NCI-H1092 treated with DMSO at 0.1 percent for 48 hours (cell line): ENCODE measurements at regions not wholly inside any gene's neighbourhood (a gene's known extent, or its start where the extent isn't known, plus 50 kb on each side); places are given as distances from the start of the nearest gene placed in this dataset.
"Not testable (repeated sequence)": the region's sequence is repeated elsewhere in the genome, so short reads cannot be mapped to it uniquely, and the experiment has no call there.

Source experiments
- DNase-seq: peaks from one replicate; lab custom pipeline; 2025; lab: John Stamatoyannopoulos, UW

DNA sequence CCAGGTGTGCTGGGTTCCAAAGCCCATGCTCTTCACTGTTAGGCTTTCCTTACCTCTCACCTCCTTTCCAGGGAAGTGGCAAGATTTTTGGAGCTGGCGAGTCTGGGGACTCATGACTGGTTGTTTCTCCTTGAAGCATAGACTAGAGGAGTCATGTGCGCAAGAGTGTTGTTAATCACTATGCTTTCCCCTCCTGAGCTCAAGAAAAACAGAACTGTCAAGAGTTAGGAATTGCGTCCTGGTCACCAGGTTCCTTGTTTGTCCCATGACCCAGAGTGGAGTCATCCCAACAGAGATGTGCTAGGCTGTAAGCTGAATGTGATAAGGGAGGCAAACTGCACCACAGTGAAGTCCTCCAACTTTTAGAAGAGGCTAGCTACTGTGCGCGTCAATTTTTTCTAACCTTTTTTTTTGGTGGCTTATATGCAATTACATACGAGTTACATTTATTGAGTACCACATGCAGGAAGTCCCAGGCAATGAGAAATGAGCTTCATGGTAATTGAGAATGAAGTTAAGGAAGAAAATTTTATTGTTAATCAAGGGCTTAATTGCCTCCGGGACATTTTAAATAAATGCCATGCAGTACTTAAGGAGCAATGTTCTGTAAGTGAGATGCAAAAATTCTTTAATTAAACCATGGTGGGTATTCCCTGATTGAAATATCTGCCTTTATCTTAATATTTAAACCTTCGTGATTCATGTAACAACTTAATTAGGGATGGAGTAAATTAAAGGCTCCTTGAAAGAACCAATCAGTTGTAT, 233.9 kb downstream of the ZIC5 start:
- no peak for DNase-seq

DNA sequence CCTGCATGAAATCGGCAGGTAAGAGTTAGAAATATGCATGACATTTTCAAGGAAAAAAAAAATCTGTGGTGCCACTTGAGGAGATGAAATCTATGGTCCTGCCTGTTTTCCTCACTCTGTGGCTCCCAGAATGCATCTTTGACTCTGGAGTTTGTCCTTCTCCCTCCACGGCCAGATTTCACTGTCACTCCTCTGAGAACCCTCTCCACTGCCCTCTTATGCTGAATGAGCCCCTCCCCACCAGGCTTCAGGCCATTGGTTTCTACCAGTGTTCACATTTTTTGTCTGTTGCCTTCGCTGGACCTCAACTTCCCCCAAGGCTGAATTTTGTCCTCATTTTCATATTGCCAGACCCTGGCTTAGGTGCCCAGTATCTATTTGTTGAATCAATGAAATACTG, 235.0 kb downstream of the ZIC5 start:
- DNase-seq = no peak

- no peak for DNase-seq
These were observed 232.9 kb downstream of the TM9SF2 start for GRCh38 chr13:99734013-99734693.

DNA sequence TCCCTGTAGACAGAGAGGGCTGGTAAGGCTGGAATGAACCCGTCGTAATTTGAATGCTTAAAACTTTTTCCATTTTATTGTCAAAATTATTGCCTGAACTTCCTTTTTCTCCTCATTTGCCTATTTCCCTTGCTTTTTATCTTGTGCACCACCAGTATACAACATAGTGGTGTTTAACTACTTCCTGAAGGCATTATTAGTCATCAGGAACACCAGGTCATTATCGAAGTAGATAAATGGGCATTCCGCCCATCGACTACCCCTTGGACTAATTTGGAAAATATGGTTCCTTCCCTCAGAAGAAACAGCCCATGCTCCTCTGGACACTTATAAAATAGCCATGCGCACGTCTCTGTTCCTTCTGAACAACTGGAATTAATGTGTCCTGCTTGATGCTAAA, 232.1 kb downstream of the TM9SF2 start:
- DNase-seq = no peak

GRCh38 chr13:99731747-99732146, 230.5 kb downstream of the TM9SF2 start:
- no peak for DNase-seq

- DNase-seq = no peak
These were observed 229.1 kb downstream of the TM9SF2 start for GRCh38 chr13:99730403-99730802.

DNA sequence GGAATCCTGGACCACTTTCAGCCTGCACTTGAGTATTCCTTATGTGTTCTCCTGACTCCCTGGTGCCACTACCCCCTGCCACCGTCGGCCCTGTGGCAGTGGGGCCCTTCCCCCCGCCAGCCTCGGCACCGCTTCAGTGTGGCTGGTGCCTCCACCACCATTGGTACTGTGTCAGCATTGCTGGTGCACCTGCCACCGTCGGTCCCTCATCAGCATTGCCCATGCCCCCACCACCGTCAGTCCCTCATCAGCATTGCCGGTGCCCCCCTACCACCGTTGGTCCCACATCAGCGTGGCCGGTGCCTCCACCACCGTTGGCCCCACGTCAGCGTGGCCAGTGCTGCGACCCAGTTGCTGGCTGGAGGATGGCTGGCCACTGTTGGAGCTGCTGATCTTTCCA, 228.5 kb downstream of the TM9SF2 start:
- no peak for DNase-seq

DNA sequence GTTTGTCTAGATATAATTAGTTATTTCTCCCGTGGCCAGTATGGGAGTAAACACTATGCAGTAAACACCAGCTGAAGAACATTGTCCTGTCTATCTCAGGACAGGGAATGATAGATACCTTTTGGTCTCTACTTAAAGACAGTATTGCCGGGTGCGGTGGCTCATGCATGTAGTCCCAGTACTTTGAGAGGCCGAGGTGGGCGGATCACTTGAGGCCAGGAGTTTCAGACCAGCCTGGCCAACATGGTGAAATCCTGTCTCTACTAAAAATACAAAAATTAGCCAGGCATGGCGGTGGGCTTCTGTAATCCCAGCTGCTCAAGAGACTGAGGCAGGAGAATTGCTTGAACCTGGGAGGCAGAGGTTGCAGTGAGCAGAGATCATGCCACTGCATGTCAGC, 226.4 kb downstream of the TM9SF2 start:
- not testable (repeated sequence) for DNase-seq

GRCh38 chr13:99726282-99726894, 225.1 kb downstream of the TM9SF2 start:
- no peak for DNase-seq

DNA sequence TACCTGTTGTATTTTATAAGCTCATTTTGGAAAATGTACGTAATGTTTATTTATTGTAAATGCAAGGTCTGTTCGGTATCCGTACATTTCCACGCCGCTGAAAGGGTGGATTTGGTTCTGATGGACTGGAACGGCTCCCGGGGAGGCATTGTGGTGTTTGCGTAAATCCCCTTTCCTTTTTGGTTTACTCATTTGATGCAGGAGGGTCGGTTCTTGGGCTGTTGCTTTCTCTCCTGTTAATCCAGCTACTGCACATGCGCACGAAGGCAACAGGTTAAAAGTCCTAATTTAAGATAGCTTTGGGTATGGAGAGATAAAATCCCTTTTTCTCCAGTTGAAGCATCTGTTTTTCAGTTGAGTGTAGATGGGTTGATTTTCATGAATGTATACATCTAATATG, 224.4 kb downstream of the TM9SF2 start:
- DNase-seq = no peak

GRCh38 chr13:99724633-99725517, 223.6 kb downstream of the TM9SF2 start:
- DNase-seq = no peak

GRCh38 chr13:99723878-99724277, 222.6 kb downstream of the TM9SF2 start:
- DNase-seq = no peak

GRCh38 chr13:99722931-99723330, 221.7 kb downstream of the TM9SF2 start:
- DNase-seq = peak; percentile 9

GRCh38 chr13:99722338-99722818, 221.1 kb downstream of the TM9SF2 start:
- no peak for DNase-seq

DNA sequence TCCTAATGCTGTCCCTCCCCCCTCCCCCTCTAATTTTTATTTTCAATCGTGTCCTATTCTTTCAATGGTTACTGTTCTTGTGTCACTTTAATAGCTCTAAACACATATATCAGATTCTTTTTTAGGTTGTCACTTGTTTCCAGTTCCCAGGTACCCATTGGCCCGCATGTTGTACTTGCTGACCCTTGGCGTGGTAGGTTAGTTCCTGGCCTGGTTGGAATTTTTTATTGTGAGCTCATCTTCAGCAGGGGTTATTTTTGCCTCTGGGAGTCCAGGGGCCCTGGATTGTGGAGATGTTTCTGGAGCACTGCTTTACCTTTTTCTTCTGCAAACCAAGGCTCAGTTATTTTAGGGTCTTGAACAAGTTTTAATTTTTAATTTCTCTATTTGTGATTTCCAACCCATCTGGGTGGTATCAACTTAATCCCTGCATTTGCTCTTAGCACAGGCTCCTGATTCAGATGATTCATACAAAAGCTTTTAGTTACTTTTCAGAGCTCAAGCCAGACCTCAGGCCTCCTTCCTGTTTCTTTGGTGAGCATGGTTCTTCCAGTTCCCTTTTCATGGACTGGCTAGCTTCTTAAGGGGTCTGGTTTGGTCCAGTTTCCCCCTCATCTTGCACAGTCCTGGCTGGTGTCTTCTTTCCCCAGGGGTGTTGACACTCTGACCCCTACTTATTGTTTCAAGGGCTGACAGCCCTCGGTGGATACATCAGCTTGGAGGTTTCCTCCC, 220.5 kb downstream of the TM9SF2 start:
- no peak for DNase-seq

DNA sequence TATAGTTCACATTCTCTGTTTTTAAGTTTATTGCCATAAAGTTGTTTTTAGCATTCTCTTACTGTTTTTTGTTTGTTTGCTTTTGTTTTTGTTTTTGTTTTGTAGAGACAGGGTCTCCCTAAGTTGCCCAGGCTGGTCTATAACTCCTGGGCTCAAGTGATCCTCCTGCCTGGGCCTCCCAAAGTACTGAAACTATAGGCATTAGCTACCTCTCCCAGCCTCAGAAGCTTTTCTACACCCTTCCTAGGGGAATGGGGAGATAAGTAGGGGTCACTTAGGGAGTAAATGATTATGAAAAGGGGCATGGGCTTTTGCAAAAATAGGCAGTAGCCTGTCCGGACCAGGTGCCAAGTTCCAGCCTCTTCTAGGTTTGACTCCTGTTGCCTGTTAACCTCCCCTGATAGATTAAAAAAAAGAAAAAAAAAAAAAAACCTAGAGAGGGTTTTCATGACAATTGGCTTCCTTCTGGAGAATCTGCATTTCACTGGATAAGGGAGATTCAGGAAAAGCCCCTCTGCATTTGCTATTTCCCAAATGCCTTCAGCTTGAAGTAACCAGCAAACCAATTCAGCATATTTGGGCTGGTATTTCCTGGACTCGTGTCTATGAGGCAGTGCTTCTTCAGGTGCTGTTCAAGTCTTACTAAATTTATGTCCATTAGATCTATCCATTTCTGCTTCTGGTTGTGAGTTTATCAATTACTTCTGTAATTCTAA, 216.8 kb downstream of the TM9SF2 start:
- DNase-seq = no peak

- DNase-seq = no peak
These were observed 207.9 kb downstream of the TM9SF2 start for GRCh38 chr13:99709134-99709533.

DNA sequence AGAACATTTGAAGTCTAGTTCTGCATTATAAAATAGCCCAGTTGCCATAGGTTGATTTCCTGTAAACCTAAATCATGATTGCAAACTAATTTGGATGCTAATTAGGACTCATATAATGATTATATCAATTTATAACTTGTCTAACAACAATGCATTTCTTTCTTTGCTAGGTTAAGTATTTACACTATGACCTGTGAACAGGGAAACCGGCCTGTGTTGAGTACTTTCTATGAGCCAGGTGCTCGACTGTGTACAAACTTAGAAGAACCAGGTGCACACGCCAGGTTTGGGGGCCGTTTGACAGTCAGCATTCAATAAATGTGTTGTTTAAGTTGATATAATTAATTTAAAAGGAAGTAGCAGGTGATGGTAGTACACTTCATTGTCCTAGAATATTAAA, 203.1 kb downstream of the TM9SF2 start:
- DNase-seq = peak; percentile 31

DNA sequence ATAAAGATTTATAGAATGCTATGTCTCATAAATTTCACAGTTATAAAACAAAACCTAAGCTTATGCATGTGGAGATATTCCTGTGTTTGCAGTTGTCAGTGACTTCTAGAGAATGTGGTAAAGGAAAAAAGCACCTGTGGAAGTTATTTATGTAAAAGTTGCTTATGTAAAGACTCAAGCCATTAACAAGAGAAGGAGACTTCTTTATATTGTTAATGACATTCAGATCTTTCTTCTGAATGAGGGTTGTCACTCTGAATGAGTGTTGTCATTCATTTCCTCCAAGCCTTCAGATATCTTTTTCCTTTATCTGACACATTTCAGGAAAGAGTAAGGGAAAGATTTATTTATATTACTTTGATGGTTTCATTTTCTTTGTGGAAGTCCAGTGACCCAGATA, 202.6 kb downstream of the TM9SF2 start:
- DNase-seq = no peak

GRCh38 chr13:99702687-99703319, 201.5 kb downstream of the TM9SF2 start:
- no peak for DNase-seq
